IgD-negative memory B cell (primary cell): ENCODE measurements at regions not wholly inside any gene's neighbourhood (a gene's known extent, or its start where the extent isn't known, plus 50 kb on each side); places are given as distances from the start of the nearest gene placed in this dataset.
"Not testable (repeated sequence)": the region's sequence is repeated elsewhere in the genome, so short reads cannot be mapped to it uniquely, and the experiment has no call there.

Experiments
- H3K27ac Mint-ChIP-seq, 3 donors: one replicate each; pipeline ENCODE4 v1.8.0; 2020 to 2022; ENCODE audit warnings: mild to moderate bottlenecking in 3 of 3, mixed read lengths in 3 of 3, moderate library complexity in 1 of 3
- H3K27me3 Mint-ChIP-seq: one replicate; pipeline ENCODE4 v1.8.0; 2021; ENCODE audit warnings: mixed read lengths
- H3K36me3 Mint-ChIP-seq: one replicate; pipeline ENCODE4 v1.8.0; 2020; ENCODE audit warnings: mild to moderate bottlenecking, mixed read lengths
- H3K4me1 Mint-ChIP-seq, 3 donors: one replicate each; pipeline ENCODE4 v1.8.0; 2020 to 2022; ENCODE audit warnings: mixed read lengths in 3 of 3, mild to moderate bottlenecking in 1 of 3
- H3K4me3 Mint-ChIP-seq, 4 donors: one replicate each; pipeline ENCODE4 v1.8.0; 2020 to 2022; ENCODE audit warnings: mild to moderate bottlenecking in 4 of 4, mixed read lengths in 4 of 4, moderate library complexity in 3 of 4
- H3K9me3 Mint-ChIP-seq, 3 donors: one replicate each; pipeline ENCODE4 v1.8.0; 2020 to 2021; ENCODE audit warnings: mixed read lengths in 3 of 3, mild to moderate bottlenecking in 1 of 3

DNA sequence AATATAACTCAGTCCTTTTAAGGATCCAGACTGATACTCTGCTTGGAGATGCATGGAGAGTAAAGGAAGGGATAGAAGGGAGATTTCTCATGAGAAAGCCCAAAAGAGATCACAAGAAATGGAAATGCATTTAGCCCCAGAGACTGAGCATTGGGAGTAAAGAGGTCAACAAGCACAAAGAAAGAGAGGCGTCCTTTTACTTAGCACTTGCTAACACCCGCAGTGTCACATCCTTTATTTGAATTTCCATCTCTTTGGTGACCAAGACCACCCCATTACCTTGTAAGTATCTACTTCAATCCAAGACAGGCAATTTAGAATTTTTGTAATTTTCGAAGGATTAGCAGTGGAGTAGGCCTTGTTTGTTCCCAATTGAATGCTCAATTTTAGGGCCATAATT lies 111.8 kb upstream of the DCC start:
- H3K36me3 Mint-ChIP-seq: no peaks in the 10 kb centered on the region
- H3K9me3 Mint-ChIP-seq: no peaks in the 10 kb centered on the region
- peaks cover 1% of the 10 kb centered on the region for H3K27me3 Mint-ChIP-seq
- peaks cover 0 to 1% (median 0%) of the 10 kb centered on the region in 3 donors for H3K4me1 Mint-ChIP-seq
- no peak overlapping the region for H3K4me3 Mint-ChIP-seq
- no peak overlapping the region for H3K27ac Mint-ChIP-seq

DNA sequence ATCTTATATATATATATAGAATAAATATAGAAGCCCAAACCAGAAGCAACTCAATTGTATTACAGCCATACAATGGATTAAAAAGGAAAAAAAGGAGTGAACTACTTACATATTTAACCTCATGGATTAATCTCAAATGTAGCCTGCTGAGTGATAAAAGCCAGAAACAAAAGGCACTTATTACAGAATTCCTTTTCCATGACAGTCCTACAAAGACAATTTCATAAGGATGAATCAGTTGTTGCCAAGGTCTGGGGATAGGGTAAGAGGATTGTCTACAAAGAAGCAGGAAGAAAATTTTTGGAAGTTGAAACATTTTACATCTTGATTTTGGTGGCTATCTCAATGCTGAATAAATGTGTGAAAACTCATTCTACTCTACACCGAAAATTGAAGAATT lies 103.9 kb upstream of the DCC start:
- no peak overlapping the region for H3K27ac Mint-ChIP-seq
- no peak overlapping the region for H3K4me3 Mint-ChIP-seq
- H3K4me1 Mint-ChIP-seq: peaks cover 0 to 3% (median 0%) of the 10 kb centered on the region in 3 donors
- peaks cover 0 to 9% (median 0%) of the 10 kb centered on the region in 3 donors for H3K9me3 Mint-ChIP-seq
- no peaks in the 10 kb centered on the region for H3K27me3 Mint-ChIP-seq
- H3K36me3 Mint-ChIP-seq: no peaks in the 10 kb centered on the region

DNA sequence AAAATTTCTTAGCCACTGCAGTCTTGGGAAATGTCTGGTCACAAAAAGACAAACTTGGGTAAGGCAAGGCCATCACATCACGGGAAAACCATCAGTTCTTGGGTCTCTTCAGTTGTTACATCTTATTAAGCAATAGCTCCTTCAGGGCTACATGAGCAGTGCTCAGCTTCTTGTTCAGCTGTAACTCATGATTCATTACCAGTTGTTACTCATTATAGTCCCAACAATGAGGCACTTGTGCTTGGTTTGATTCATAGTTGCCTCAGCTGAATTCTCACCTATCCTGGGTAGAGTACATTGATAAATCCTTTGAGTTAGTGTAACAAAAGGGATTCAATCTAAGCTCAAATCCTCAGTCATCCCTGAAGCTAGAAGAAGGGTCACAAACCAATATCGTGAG lies 102.4 kb upstream of the DCC start:
- Mint-ChIP-seq H3K36me3 (no peaks in the 10 kb centered on the region), H3K9me3 (peaks cover 0 to 9% (median 0%) of the 10 kb centered on the region in 3 donors), H3K4me3 (no peak overlapping the region), H3K27me3 (no peaks in the 10 kb centered on the region), H3K4me1 (peaks cover 0 to 3% (median 0%) of the 10 kb centered on the region in 3 donors), H3K27ac (no peak overlapping the region)

DNA sequence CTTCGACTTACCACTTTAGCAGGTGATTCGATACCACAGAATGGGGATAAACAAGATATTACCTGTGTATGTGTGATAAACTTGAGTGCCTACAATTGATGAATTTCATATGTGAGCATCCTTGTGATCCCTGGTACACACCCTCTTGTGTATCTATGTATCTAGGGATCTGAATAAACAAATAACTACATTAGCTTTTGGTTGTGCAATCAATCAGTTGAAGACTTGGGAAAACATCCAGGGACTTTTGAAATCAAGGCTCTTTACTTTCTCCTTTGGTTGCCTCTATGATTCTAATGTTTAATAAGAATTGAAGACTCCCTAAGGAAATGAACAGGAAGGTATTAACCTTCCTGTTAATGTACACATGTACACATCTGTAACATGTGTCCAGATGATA lies 97.3 kb upstream of the DCC start:
- Mint-ChIP-seq H3K36me3 (no peaks in the 10 kb centered on the region), H3K9me3 (peaks cover 0 to 21% (median 2%) of the 10 kb centered on the region in 3 donors), H3K4me1 (peaks cover 0 to 5% (median 0%) of the 10 kb centered on the region in 3 donors), H3K27ac (no peak overlapping the region), H3K4me3 (no peak overlapping the region), H3K27me3 (no peaks in the 10 kb centered on the region)

DNA sequence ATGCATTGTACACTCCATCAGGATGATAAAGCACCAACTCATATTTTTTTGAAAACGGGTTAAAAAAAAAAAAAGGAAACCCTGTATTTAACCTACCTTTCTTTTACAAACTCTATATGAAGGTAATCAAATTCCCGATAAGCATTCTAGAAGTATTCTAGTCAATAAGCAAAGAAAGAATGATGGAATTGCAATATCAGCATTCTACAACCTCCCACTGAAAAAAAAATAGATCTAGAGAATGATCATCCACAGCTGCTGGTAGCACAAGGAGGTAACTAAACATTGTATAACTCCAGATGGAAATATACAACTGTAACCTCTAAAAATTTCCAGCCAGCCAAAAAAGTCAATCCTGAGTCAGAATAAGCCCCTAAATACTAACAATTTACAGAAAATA lies 95.3 kb upstream of the DCC start:
- peaks cover 0 to 2% (median 0%) of the 10 kb centered on the region in 3 donors for H3K4me1 Mint-ChIP-seq
- H3K36me3 Mint-ChIP-seq: no peaks in the 10 kb centered on the region
- no peaks in the 10 kb centered on the region for H3K27me3 Mint-ChIP-seq
- no peak overlapping the region for H3K27ac Mint-ChIP-seq
- H3K4me3 Mint-ChIP-seq: no peak overlapping the region
- H3K9me3 Mint-ChIP-seq: peaks cover 4 to 12% (median 8%) of the 10 kb centered on the region in 3 donors

DNA sequence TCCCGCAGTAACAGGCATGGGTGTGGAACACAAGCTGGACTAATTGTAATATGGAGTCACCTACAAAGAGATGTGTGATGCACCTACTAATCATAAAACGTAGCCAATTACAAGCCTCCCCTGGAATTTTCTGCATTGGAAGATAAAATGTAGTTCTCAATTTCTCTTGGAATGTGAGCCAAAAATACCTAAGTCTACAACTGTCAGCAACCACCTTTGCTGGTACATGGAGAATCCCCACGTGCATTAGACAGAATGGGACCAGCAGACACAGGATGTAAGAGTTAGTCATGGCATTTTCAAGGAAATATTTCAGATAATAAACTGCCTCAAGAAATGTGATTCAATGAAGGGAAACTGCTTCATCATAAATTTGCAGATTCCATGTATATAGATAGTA lies 85.6 kb upstream of the DCC start:
- H3K27ac Mint-ChIP-seq: no peak overlapping the region

DNA sequence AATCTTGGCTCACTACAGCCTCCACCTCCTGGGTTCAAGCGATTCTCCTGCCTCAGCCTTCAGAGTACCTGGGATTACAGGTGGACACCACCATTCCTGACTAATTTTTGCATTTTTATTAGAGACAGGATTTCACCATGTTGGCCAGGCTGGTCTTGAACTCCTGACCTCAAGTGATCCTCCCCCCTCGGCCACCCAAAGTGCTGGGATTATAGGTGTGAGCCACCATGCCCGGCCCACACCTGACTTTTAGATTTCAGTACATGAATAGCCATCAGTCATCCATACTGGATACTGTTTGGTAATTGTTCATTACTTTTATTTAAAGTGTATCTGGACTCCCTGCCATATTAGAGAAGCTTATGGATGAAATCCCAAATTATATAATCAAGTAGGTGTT lies 82.6 kb upstream of the DCC start:
- not testable (repeated sequence) for H3K9me3 Mint-ChIP-seq, H3K4me3 Mint-ChIP-seq, H3K36me3 Mint-ChIP-seq, H3K27ac Mint-ChIP-seq, H3K4me1 Mint-ChIP-seq, H3K27me3 Mint-ChIP-seq

More for the DNA sequence above, 85.6 kb upstream of the DCC start:
- no peaks in the 10 kb centered on the region for H3K27me3 Mint-ChIP-seq
- no peak overlapping the region for H3K4me3 Mint-ChIP-seq
- no peaks in the 10 kb centered on the region for H3K4me1 Mint-ChIP-seq
- peaks cover 0 to 5% (median 4%) of the 10 kb centered on the region in 3 donors for H3K9me3 Mint-ChIP-seq
- peaks cover 1% of the 10 kb centered on the region for H3K36me3 Mint-ChIP-seq

DNA sequence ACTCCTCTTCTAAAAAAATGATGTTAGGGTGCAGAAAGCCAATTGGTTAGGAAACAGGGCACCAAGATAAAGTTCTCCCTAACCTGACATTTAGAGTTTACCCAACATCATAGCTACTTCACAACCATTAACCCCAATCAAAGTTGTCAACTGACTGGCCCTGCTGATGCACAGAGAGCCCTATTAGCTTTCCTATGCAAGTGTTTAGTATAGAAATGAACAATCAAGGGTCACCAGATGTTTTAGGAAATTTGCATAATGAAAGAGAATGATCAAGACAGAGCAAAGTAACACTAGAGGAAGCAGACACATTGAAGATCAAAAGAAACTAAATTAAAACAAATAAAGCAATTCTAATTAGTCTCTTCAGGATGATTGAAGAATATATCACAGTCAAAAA lies 64.2 kb upstream of the DCC start:
- H3K4me1 Mint-ChIP-seq: peaks cover 0 to 2% (median 0%) of the 10 kb centered on the region in 3 donors
- peaks cover 0 to 4% (median 0%) of the 10 kb centered on the region in 3 donors for H3K9me3 Mint-ChIP-seq
- no peaks in the 10 kb centered on the region for H3K27me3 Mint-ChIP-seq
- H3K27ac Mint-ChIP-seq: no peak overlapping the region
- H3K4me3 Mint-ChIP-seq: no peak overlapping the region
- H3K36me3 Mint-ChIP-seq: no peaks in the 10 kb centered on the region

DNA sequence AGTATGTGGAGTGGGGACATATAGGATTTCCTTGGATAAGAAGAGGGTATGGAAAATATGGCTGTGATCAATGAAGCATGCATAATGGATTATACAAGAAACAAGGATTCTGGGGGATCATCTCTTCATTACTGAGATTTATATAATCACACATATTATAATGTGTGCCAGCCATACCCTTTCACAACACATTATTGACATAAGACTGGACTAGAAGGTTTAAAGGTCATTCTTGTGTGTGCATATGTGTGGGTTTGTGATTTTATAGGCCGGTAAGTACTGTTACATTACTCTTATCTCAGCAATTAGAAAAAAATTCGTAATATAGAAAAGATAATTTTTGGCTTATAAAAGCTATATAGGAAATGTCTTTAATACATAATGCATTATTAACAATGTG lies 62.2 kb upstream of the DCC start:
- Mint-ChIP-seq H3K4me1 (peaks cover 0 to 2% (median 0%) of the 10 kb centered on the region in 3 donors), H3K9me3 (peaks cover 0 to 2% (median 0%) of the 10 kb centered on the region in 3 donors), H3K4me3 (no peak overlapping the region), H3K36me3 (no peaks in the 10 kb centered on the region), H3K27ac (no peak overlapping the region), H3K27me3 (no peaks in the 10 kb centered on the region)

DNA sequence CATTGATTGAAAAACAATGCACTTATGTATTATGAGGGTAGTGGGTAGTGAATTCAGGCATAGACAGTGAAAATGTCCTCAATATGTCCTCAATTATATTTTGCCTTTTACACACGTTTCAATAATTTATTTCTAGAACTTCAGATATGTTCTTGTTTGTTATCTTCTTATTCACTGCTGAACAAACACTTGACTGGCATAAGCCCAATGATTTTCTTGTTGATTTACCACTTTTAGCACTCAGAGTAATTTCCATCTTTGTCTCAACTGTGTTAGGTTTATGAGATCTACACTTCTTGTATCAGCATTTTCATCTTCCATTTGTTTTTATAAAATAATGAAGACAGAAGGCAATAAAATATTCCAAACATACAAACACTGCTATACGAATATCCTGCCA lies 61.8 kb upstream of the DCC start:
- Mint-ChIP-seq H3K9me3 (peaks cover 0 to 2% (median 0%) of the 10 kb centered on the region in 3 donors), H3K27ac (no peak overlapping the region), H3K4me1 (peaks cover 0 to 2% (median 0%) of the 10 kb centered on the region in 3 donors), H3K4me3 (no peak overlapping the region), H3K36me3 (no peaks in the 10 kb centered on the region), H3K27me3 (no peaks in the 10 kb centered on the region)

DNA sequence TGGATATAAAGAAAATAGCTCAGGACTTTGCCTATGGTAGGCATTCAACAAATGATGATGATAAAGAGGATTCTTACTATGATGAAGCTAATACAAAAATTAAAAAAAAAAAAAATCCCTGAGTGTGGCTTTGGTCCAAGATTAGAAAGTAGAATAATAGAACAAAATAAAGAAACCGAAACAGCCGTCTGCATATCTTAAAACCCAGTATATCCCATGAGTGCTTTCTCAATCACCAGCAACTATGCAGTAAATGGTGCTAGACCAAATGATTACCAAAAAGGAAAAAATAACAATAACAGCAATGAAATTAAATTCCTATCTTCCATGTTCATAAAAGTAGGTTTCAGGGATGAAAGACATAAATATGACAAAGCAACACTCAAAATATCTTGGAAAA lies 59.3 kb upstream of the DCC start:
- Mint-ChIP-seq H3K27ac (no peak overlapping the region), H3K4me1 (peaks cover 0 to 4% (median 0%) of the 10 kb centered on the region in 3 donors), H3K36me3 (no peaks in the 10 kb centered on the region), H3K9me3 (peaks cover 0 to 2% (median 0%) of the 10 kb centered on the region in 3 donors), H3K27me3 (no peaks in the 10 kb centered on the region), H3K4me3 (no peak overlapping the region)

DNA sequence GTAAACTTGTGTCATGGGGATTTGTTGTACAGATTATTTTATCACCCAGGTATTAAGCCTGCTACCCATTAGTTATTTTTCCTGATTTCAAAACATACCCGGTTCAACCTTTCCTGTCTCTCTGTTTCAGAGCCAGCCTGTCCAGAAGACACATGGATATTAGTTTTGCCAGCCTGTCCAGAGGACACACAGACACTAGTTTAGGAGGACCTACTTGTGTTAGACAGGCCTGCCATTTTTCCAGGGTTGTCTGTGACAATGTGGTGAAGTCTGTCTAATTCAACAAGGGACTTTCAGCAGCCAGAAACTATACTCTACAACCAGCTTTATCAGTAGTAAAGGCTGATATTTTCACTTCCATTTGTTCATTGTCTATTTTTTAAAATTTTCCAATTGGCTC lies 56.1 kb upstream of the DCC start:
- Mint-ChIP-seq H3K9me3 (no peaks in the 10 kb centered on the region), H3K4me1 (peaks cover 0 to 5% (median 0%) of the 10 kb centered on the region in 3 donors), H3K27ac (no peak overlapping the region), H3K4me3 (no peak overlapping the region), H3K36me3 (no peaks in the 10 kb centered on the region), H3K27me3 (no peaks in the 10 kb centered on the region)

DNA sequence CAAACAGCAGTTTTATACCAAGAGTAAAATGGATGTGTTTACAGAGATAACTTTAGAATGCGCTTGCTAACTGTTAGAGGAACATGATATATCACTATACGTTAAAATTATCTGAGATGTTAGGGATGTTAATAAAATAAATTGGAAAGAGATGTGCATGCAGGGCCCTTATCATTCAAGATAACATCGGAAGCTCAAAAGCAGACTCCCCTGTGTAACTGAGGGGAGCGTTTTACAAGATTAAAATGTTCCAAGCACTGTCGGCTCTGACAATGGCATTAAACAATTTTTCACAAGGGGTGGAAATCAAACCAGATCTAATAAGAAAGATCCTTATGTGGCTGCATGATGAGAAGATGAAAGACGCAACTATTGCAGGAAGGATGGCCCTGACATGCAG lies 53.3 kb upstream of the DCC start:
- H3K27me3 Mint-ChIP-seq: no peaks in the 10 kb centered on the region
- no peak overlapping the region for H3K4me3 Mint-ChIP-seq
- no peaks in the 10 kb centered on the region for H3K36me3 Mint-ChIP-seq
- H3K4me1 Mint-ChIP-seq: peaks cover 0 to 5% (median 0%) of the 10 kb centered on the region in 3 donors
- no peaks in the 10 kb centered on the region for H3K9me3 Mint-ChIP-seq
- H3K27ac Mint-ChIP-seq: no peak overlapping the region

DNA sequence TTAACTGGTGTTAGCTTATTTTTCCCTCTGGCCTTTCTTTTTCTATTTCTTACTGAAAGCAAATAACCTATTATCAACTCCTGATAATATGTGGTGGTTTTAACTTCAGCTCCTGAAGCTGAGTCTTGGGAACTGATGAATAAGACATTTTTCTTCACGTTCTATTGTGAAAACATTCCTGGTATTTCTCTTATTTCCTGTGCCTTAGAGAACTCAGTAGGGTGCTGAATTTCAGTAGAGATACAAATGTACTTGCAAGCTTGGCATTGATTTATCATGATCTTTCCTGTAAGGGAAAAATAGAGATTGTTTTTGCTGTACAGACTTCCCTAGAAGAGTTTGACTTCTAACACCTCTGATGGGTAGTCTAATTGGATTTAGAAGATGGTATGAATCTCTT lies 52.8 kb upstream of the DCC start:
- Mint-ChIP-seq H3K9me3 (no peaks in the 10 kb centered on the region), H3K4me3 (no peak overlapping the region), H3K27me3 (no peaks in the 10 kb centered on the region), H3K36me3 (no peaks in the 10 kb centered on the region), H3K4me1 (peaks cover 0 to 5% (median 0%) of the 10 kb centered on the region in 3 donors), H3K27ac (no peak overlapping the region)

DNA sequence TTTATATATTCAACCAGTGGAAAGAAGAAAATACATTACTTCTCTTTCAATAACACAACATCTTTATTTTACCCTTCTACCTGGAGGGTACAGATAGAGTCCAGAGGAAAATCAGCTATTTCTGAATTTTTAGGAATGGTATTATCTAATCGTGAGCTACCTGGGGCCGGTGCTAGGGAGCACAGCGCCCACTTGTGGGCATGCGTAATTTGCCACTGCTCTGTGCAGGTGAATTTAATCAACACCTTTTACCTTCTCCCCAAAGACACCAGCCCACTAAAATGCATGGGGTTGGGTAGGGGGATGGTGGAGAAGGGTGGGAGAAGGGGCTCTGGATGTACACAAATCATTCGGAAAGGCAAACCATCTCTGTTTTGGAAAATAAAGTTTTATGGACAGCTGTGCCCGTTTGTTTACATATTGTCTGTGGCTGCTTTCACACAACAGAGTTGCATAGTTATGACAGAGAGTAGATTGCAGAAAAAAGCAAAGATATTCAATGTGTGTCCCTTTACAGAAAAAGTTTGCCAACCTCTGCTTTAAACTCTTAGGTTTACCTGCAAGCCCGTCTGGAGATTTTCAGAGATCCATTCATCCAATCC lies 51.5 kb upstream of the DCC start:
- Mint-ChIP-seq H3K4me1 (peaks cover 0 to 5% (median 0%) of the 10 kb centered on the region in 3 donors), H3K36me3 (no peaks in the 10 kb centered on the region), H3K27me3 (no peaks in the 10 kb centered on the region), H3K4me3 (no peak overlapping the region), H3K9me3 (no peaks in the 10 kb centered on the region), H3K27ac (no peak overlapping the region)

DNA sequence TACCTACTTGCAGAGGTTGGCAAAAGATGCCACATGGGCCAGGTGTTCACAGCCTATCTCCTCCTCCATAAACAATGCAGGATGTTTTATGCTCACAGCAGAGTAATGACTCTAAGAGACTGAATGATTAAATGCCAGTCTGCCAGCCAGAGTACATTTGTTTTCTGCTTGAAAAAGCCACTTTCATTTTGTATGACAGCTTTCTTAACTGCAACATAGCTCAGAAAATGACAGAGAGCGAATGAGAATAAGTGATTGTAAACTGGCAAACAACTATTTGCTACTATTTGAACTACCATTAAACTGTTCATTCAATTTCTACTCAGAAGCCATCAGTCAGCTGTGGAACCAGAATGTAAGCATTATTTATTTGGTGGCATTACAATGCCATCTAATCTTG lies 50.6 kb upstream of the DCC start:
- no peak overlapping the region for H3K4me3 Mint-ChIP-seq
- H3K9me3 Mint-ChIP-seq: no peaks in the 10 kb centered on the region
- no peaks in the 10 kb centered on the region for H3K36me3 Mint-ChIP-seq
- peaks cover 3% of the 10 kb centered on the region for H3K27me3 Mint-ChIP-seq
- H3K27ac Mint-ChIP-seq: no peak overlapping the region
- H3K4me1 Mint-ChIP-seq: peaks cover 0 to 5% (median 0%) of the 10 kb centered on the region in 3 donors
